ENCODE measurements at regions not wholly inside any gene's neighbourhood (a gene's known extent, or its start where the extent isn't known, plus 50 kb on each side); places are given as distances from the start of the nearest gene placed in this dataset.

DNA sequence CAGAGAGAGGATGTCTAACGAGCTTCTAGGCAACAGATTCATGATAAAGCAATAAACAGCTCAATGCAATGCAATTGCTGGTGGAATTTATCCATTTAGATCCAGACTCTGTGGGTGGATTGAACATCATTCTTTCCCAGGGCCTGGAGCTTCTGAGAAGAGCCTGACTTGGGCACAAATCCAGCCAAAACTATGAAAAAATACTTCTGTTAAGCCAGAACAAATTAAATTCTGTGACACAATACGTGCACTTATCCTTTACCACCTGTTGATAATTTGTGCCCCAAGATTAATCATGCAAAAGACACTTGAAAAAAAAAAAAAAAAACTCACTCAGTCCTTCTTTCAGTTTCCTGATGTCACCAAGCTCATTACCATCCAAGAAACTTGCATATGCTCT, 446.0 kb upstream of the DCN start:
- TF ChIP-seq, protein P1, sequence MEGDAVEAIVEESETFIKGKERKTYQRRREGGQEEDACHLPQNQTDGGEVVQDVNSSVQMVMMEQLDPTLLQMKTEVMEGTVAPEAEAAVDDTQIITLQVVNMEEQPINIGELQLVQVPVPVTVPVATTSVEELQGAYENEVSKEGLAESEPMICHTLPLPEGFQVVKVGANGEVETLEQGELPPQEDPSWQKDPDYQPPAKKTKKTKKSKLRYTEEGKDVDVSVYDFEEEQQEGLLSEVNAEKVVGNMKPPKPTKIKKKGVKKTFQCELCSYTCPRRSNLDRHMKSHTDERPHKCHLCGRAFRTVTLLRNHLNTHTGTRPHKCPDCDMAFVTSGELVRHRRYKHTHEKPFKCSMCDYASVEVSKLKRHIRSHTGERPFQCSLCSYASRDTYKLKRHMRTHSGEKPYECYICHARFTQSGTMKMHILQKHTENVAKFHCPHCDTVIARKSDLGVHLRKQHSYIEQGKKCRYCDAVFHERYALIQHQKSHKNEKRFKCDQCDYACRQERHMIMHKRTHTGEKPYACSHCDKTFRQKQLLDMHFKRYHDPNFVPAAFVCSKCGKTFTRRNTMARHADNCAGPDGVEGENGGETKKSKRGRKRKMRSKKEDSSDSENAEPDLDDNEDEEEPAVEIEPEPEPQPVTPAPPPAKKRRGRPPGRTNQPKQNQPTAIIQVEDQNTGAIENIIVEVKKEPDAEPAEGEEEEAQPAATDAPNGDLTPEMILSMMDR (IDR thresholded peaks at IDR 0.05; ENCODE audit: low read depth, low read length), result no peak
- TF ChIP-seq EZH2phosphoT487 (IDR thresholded peaks at IDR 0.05; ENCODE audit: low read depth), result no peak

Data from OCI-LY3 (cell line).